ENCODE measurements at regions not wholly inside any gene's neighbourhood (a gene's known extent, or its start where the extent isn't known, plus 50 kb on each side); places are given as distances from the start of the nearest gene placed in this dataset.
"Not testable (repeated sequence)": the region's sequence is repeated elsewhere in the genome, so short reads cannot be mapped to it uniquely, and the experiment has no call there.

GRCh38 chr7:131957338-131958020, 401.1 kb upstream of the PODXL start:
- no peak for DNase-seq

GRCh38 chr7:131956864-131957263, 400.4 kb upstream of the PODXL start:
- DNase-seq = no peak

GRCh38 chr7:131955679-131956078, 399.3 kb upstream of the PODXL start:
- no peak for DNase-seq

- no peak for DNase-seq
Measured at GRCh38 chr7:131953184-131953583, 396.8 kb upstream of the PODXL start.

GRCh38 chr7:131952365-131952764, 395.9 kb upstream of the PODXL start:
- DNase-seq = no peak

- DNase-seq = no peak
Measured at GRCh38 chr7:131950758-131951157, 394.3 kb upstream of the PODXL start.

GRCh38 chr7:131949659-131950058, 393.2 kb upstream of the PODXL start:
- no peak for DNase-seq

- no peak for DNase-seq
Measured at GRCh38 chr7:131948434-131949053, 392.1 kb upstream of the PODXL start.

GRCh38 chr7:131947661-131948060, 391.2 kb upstream of the PODXL start:
- no peak for DNase-seq

- no peak for DNase-seq
Measured at GRCh38 chr7:131945957-131946544, 389.6 kb upstream of the PODXL start.

- no peak for DNase-seq
Measured at GRCh38 chr7:131945313-131945911, 389.0 kb upstream of the PODXL start.

GRCh38 chr7:131944556-131945069, 388.2 kb upstream of the PODXL start:
- DNase-seq = no peak

GRCh38 chr7:131943646-131944045, 387.2 kb upstream of the PODXL start:
- DNase-seq = no peak

- DNase-seq = no peak
Measured at GRCh38 chr7:131943211-131943610, 386.8 kb upstream of the PODXL start.

- no peak for DNase-seq
Measured at GRCh38 chr7:131942287-131943150, 386.1 kb upstream of the PODXL start.

- DNase-seq = no peak
Measured at GRCh38 chr7:131941291-131941690, 384.9 kb upstream of the PODXL start.

GRCh38 chr7:131940621-131941165, 384.3 kb upstream of the PODXL start:
- no peak for DNase-seq

GRCh38 chr7:131938788-131939187, 382.4 kb upstream of the PODXL start:
- not testable (repeated sequence) for DNase-seq

GRCh38 chr7:131937868-131938267, 381.4 kb upstream of the PODXL start:
- no peak for DNase-seq

GRCh38 chr7:131935180-131935579, 378.8 kb upstream of the PODXL start:
- DNase-seq = no peak

GRCh38 chr7:131934452-131934851, 378.0 kb upstream of the PODXL start:
- DNase-seq = no peak

- no peak for DNase-seq
Measured at GRCh38 chr7:131933751-131934289, 377.4 kb upstream of the PODXL start.

Measured in CD4-positive, alpha-beta T cell treated with Interferon gamma for 1 hour (primary cell).